ENCODE measurements at regions not wholly inside any gene's neighbourhood (a gene's known extent, or its start where the extent isn't known, plus 50 kb on each side); places are given as distances from the start of the nearest gene placed in this dataset.

- no peak for DNase-seq
- in situ Hi-C loops (cut with HindIII; ENCODE audit: low pct_ligation_motif_present, low pct_unique_long_range_greater_than_20kb, low sequenced_read_pairs) = no loop called here
Measured at GRCh38 chr7:142698429-142698828, 50.8 kb upstream of the PRSS1 start.

- no peak for DNase-seq
- in situ Hi-C loops (cut with HindIII; ENCODE audit: low pct_ligation_motif_present, low pct_unique_long_range_greater_than_20kb, low sequenced_read_pairs) = no loop called here
Measured at GRCh38 chr7:142697270-142697669, 52.0 kb upstream of the PRSS1 start.

GRCh38 chr7:142696456-142697179, 52.7 kb upstream of the PRSS1 start:
- in situ Hi-C loops (cut with HindIII; ENCODE audit: low pct_ligation_motif_present, low pct_unique_long_range_greater_than_20kb, low sequenced_read_pairs) = no loop called here
- DNase-seq = no peak

GRCh38 chr7:142693911-142694310, 55.4 kb upstream of the PRSS1 start:
- in situ Hi-C loops (cut with HindIII; ENCODE audit: low pct_ligation_motif_present, low pct_unique_long_range_greater_than_20kb, low sequenced_read_pairs) = no loop called here
- DNase-seq = no peak

- in situ Hi-C loops (cut with HindIII; ENCODE audit: low pct_ligation_motif_present, low pct_unique_long_range_greater_than_20kb, low sequenced_read_pairs) = no loop called here
- DNase-seq = no peak
Measured at GRCh38 chr7:142690554-142691182, 58.6 kb upstream of the PRSS1 start.

GRCh38 chr7:142689439-142690120, 59.7 kb upstream of the PRSS1 start:
- DNase-seq = no peak
- in situ Hi-C loops (cut with HindIII; ENCODE audit: low pct_ligation_motif_present, low pct_unique_long_range_greater_than_20kb, low sequenced_read_pairs) = no loop called here

GRCh38 chr7:142685877-142686508, 63.3 kb upstream of the PRSS1 start:
- in situ Hi-C loops (cut with HindIII; ENCODE audit: low pct_ligation_motif_present, low pct_unique_long_range_greater_than_20kb, low sequenced_read_pairs) = no loop called here
- DNase-seq = no peak

- in situ Hi-C loops (cut with HindIII; ENCODE audit: low pct_ligation_motif_present, low pct_unique_long_range_greater_than_20kb, low sequenced_read_pairs) = no loop called here
- no peak for DNase-seq
Measured at GRCh38 chr7:142681314-142682092, 67.8 kb upstream of the PRSS1 start.

- DNase-seq = no peak
- in situ Hi-C loops (cut with HindIII; ENCODE audit: low pct_ligation_motif_present, low pct_unique_long_range_greater_than_20kb, low sequenced_read_pairs) = no loop called here
Measured at GRCh38 chr7:142671506-142671905, 77.8 kb upstream of the PRSS1 start.

GRCh38 chr7:142670511-142670910, 78.8 kb upstream of the PRSS1 start:
- no peak for DNase-seq
- in situ Hi-C loops (cut with HindIII; ENCODE audit: low pct_ligation_motif_present, low pct_unique_long_range_greater_than_20kb, low sequenced_read_pairs) = no loop called here

GRCh38 chr7:142669074-142669654, 80.1 kb upstream of the PRSS1 start:
- DNase-seq = peak; percentile 49
- in situ Hi-C loops (cut with HindIII; ENCODE audit: low pct_ligation_motif_present, low pct_unique_long_range_greater_than_20kb, low sequenced_read_pairs) = no loop called here

GRCh38 chr7:142668495-142668894, 80.8 kb upstream of the PRSS1 start:
- in situ Hi-C loops (cut with HindIII; ENCODE audit: low pct_ligation_motif_present, low pct_unique_long_range_greater_than_20kb, low sequenced_read_pairs) = no loop called here
- DNase-seq = no peak

- in situ Hi-C loops (cut with HindIII; ENCODE audit: low pct_ligation_motif_present, low pct_unique_long_range_greater_than_20kb, low sequenced_read_pairs) = no loop called here
- no peak for DNase-seq
Measured at GRCh38 chr7:142657376-142657775, 91.9 kb upstream of the PRSS1 start.

GRCh38 chr7:142654398-142654797, 94.9 kb upstream of the PRSS1 start:
- in situ Hi-C loops (cut with HindIII; ENCODE audit: low pct_ligation_motif_present, low pct_unique_long_range_greater_than_20kb, low sequenced_read_pairs) = no loop called here
- DNase-seq = no peak

GRCh38 chr7:142647749-142648148, 101.5 kb upstream of the PRSS1 start:
- in situ Hi-C loops (cut with HindIII; ENCODE audit: low pct_ligation_motif_present, low pct_unique_long_range_greater_than_20kb, low sequenced_read_pairs) = loop anchor here (25.0 kb wide), 1 partner anchor 165 kb away; no protein-coding TSS in a partner anchor
- no peak for DNase-seq

GRCh38 chr7:142646386-142647140, 102.7 kb upstream of the PRSS1 start:
- in situ Hi-C loops (cut with HindIII; ENCODE audit: low pct_ligation_motif_present, low pct_unique_long_range_greater_than_20kb, low sequenced_read_pairs) = loop anchor here (25.0 kb wide), 1 partner anchor 166 kb away; no protein-coding TSS in a partner anchor
- no peak for DNase-seq

- no peak for DNase-seq
- in situ Hi-C loops (cut with HindIII; ENCODE audit: low pct_ligation_motif_present, low pct_unique_long_range_greater_than_20kb, low sequenced_read_pairs) = loop anchor here (25.0 kb wide), 1 partner anchor 167 kb away; no protein-coding TSS in a partner anchor
Measured at GRCh38 chr7:142645777-142646176, 103.5 kb upstream of the PRSS1 start.
